ENCODE measurements at regions not wholly inside any gene's neighbourhood (a gene's known extent, or its start where the extent isn't known, plus 50 kb on each side); places are given as distances from the start of the nearest gene placed in this dataset.

DNA sequence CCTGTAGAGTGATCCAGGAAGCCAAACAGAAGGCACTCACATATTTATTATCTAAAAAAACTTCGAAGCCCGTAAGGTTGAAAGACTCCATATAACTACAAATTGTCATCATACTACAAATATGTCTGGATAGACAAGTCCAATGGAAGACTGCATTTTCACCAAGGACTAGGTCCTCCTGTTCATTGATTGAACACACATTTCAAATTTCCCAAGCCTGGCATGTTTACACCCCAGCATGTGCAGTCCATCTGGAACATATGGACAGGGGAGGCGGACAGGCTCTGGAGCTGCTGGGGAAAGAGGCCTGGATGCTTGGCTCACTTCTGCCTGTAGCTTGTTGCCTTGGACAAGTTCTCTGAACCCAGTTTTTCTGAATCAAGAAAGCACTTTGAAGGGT is 378.7 kb downstream of the ENC1 start:
- H3K27me3 ChIP-seq (ENCODE audit: insufficient read depth, low read length): no peaks in the 10 kb centered on the region
- no peak overlapping the region for H3K4me2 ChIP-seq (ENCODE audit: insufficient read depth, low read length)
- H3K4me1 ChIP-seq (ENCODE audit: insufficient read depth, low read length): no peaks in the 10 kb centered on the region
- no peaks in the 10 kb centered on the region for H4K20me1 ChIP-seq (ENCODE audit: insufficient read depth, low read length)
- no peak overlapping the region for H3K4me3 ChIP-seq (ENCODE audit: insufficient read depth, low read length)
- H3K79me2 ChIP-seq (ENCODE audit: insufficient read depth, low read length): no peaks in the 10 kb centered on the region
- TF ChIP-seq, protein P1, sequence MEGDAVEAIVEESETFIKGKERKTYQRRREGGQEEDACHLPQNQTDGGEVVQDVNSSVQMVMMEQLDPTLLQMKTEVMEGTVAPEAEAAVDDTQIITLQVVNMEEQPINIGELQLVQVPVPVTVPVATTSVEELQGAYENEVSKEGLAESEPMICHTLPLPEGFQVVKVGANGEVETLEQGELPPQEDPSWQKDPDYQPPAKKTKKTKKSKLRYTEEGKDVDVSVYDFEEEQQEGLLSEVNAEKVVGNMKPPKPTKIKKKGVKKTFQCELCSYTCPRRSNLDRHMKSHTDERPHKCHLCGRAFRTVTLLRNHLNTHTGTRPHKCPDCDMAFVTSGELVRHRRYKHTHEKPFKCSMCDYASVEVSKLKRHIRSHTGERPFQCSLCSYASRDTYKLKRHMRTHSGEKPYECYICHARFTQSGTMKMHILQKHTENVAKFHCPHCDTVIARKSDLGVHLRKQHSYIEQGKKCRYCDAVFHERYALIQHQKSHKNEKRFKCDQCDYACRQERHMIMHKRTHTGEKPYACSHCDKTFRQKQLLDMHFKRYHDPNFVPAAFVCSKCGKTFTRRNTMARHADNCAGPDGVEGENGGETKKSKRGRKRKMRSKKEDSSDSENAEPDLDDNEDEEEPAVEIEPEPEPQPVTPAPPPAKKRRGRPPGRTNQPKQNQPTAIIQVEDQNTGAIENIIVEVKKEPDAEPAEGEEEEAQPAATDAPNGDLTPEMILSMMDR (IDR thresholded peaks at IDR 0.05; ENCODE audit: extremely low read depth, low read depth, low read length): no peak
- no peak for DNase-seq (ENCODE audit: insufficient read length, low spot score, missing footprints)
- H3K9me3 ChIP-seq (ENCODE audit: low read depth, low read length): no peaks in the 10 kb centered on the region
- no peak overlapping the region for H2AFZ ChIP-seq (ENCODE audit: low read length)
- H3K36me3 ChIP-seq (ENCODE audit: insufficient read depth, low read length): no peaks in the 10 kb centered on the region
- no peak overlapping the region for H3K27ac ChIP-seq (ENCODE audit: low read depth, low read length)

DNA sequence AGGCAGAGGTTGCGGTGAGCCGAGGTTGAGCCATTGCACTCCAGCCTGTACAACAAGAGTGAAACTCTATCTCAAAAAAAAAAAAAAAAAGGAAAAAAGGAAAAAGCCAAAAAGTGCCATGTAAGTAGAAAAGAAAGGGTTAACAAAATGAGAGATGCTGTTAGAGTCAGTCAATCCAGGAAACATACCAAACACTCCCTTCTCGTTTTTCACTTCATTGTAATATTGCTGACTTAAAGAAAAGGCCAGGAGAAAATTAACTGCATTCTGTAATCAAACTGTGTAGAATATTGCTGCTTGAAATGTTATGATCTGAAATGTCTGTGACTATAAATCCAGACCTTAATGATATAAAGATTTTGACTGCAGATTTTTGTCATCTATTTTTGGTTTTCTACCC is 379.1 kb downstream of the ENC1 start:
- Histone ChIP-seq H3K4me2 (ENCODE audit: insufficient read depth, low read length) (no peak overlapping the region), H3K36me3 (ENCODE audit: insufficient read depth, low read length) (no peaks in the 10 kb centered on the region), H3K27ac (ENCODE audit: low read depth, low read length) (no peak overlapping the region), H3K4me1 (ENCODE audit: insufficient read depth, low read length) (no peaks in the 10 kb centered on the region), H3K9me3 (ENCODE audit: low read depth, low read length) (no peaks in the 10 kb centered on the region), H4K20me1 (ENCODE audit: insufficient read depth, low read length) (no peaks in the 10 kb centered on the region), H3K4me3 (ENCODE audit: insufficient read depth, low read length) (no peak overlapping the region), H3K79me2 (ENCODE audit: insufficient read depth, low read length) (no peaks in the 10 kb centered on the region), H3K27me3 (ENCODE audit: insufficient read depth, low read length) (no peaks in the 10 kb centered on the region), H2AFZ (ENCODE audit: low read length) (no peak overlapping the region)
- TF ChIP-seq, protein P1 (IDR thresholded peaks at IDR 0.05; ENCODE audit: extremely low read depth, low read depth, low read length): no peak
- no peak for DNase-seq (ENCODE audit: insufficient read length, low spot score, missing footprints)

DNA sequence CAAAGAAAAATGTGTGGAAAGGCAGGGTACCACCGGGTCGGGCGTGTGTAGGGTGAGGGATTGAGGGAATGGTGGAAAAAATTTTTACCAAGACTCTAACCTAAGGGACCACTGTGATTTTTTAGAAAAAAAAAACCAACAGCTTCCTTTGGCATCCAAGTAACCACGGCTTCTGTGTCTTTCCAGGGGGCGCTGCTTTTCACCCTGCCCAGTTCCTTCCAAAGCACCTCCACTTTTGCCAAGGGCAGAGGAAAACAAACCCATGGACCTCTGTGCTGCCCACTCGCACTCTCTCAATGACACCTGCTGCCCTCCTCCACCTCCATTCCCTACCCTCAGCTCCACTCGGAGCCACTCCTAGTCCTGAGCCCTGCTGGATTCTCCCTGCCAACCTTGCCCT is 381.0 kb downstream of the ENC1 start:
- H3K36me3 ChIP-seq (ENCODE audit: insufficient read depth, low read length): no peaks in the 10 kb centered on the region
- no peaks in the 10 kb centered on the region for H3K4me1 ChIP-seq (ENCODE audit: insufficient read depth, low read length)
- H3K27ac ChIP-seq (ENCODE audit: low read depth, low read length): no peak overlapping the region
- H2AFZ ChIP-seq (ENCODE audit: low read length): no peak overlapping the region
- H3K9me3 ChIP-seq (ENCODE audit: low read depth, low read length): no peaks in the 10 kb centered on the region
- TF ChIP-seq, protein P1 (IDR thresholded peaks at IDR 0.05; ENCODE audit: extremely low read depth, low read depth, low read length): no peak
- H3K4me3 ChIP-seq (ENCODE audit: insufficient read depth, low read length): no peak overlapping the region
- H3K27me3 ChIP-seq (ENCODE audit: insufficient read depth, low read length): no peaks in the 10 kb centered on the region
- H4K20me1 ChIP-seq (ENCODE audit: insufficient read depth, low read length): no peaks in the 10 kb centered on the region
- no peak for DNase-seq (ENCODE audit: insufficient read length, low spot score, missing footprints)
- H3K4me2 ChIP-seq (ENCODE audit: insufficient read depth, low read length): no peak overlapping the region
- H3K79me2 ChIP-seq (ENCODE audit: insufficient read depth, low read length): no peaks in the 10 kb centered on the region

DNA sequence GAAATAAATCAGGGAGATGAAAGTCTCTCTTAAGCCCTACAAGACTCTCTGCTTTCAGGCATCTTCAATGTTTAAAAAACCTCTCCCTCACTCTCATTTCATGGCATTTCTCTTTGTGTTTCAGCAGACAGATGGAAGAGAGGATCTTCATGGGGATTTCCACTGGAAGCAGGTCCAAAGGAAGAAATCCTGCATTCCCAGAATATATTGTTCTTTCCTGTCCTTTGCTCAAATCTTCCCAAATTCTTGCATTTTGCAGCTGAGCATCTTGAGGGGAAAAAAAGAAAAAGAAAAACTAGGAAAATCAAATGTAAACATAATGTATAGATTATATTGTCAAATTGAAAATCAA is 382.2 kb downstream of the ENC1 start:
- no peak overlapping the region for H3K4me2 ChIP-seq (ENCODE audit: insufficient read depth, low read length)
- no peak for DNase-seq (ENCODE audit: insufficient read length, low spot score, missing footprints)
- H3K4me3 ChIP-seq (ENCODE audit: insufficient read depth, low read length): no peak overlapping the region
- no peaks in the 10 kb centered on the region for H3K27me3 ChIP-seq (ENCODE audit: insufficient read depth, low read length)
- no peaks in the 10 kb centered on the region for H3K4me1 ChIP-seq (ENCODE audit: insufficient read depth, low read length)
- no peak overlapping the region for H2AFZ ChIP-seq (ENCODE audit: low read length)
- H4K20me1 ChIP-seq (ENCODE audit: insufficient read depth, low read length): no peaks in the 10 kb centered on the region
- H3K27ac ChIP-seq (ENCODE audit: low read depth, low read length): no peak overlapping the region
- H3K9me3 ChIP-seq (ENCODE audit: low read depth, low read length): no peaks in the 10 kb centered on the region
- TF ChIP-seq, protein P1 (IDR thresholded peaks at IDR 0.05; ENCODE audit: extremely low read depth, low read depth, low read length): no peak
- no peaks in the 10 kb centered on the region for H3K36me3 ChIP-seq (ENCODE audit: insufficient read depth, low read length)
- H3K79me2 ChIP-seq (ENCODE audit: insufficient read depth, low read length): no peaks in the 10 kb centered on the region
